ENCODE measurements at regions not wholly inside any gene's neighbourhood (a gene's known extent, or its start where the extent isn't known, plus 50 kb on each side); places are given as distances from the start of the nearest gene placed in this dataset.

DNA sequence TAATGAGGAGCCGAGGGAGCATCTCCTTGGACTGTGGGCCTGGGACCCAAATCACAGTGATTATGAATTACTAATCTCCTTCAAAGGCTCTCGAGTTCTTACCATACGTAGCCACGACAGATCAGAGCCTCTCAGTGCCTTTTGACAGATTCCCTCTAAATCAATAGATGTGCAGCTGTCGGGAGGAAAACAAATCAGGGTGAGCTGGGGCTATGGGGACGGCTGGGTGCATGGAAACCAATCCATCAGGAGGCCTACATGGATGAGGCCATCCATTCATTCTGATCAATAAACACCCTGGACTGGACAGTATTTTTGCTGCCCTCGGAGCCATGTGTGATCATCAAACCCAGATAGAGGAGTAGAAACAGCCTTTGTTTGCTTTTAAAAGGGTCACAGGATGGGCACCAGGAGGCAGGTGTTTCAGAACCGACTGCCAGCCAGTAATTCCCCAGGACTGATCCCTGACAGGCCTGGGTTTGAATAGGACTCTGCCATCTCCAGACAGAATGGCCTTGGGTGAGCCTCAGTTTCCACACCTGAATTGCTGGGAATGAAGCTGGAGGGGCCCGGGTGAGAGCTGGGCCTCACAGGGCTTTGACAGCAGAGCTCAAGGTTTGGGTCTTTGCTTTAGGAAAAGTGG, 532.8 kb downstream of the MATN1 start:
- H3K4me1 ChIP-seq, result no peaks in the 10 kb centered on the region
- H3K9me3 ChIP-seq (ENCODE audit: low read depth), result no peaks in the 10 kb centered on the region
- H3K27ac ChIP-seq, result no peak overlapping the region
- Mint-ChIP-seq H3K27me3 (ENCODE audit: insufficient read depth, low read depth) (peaks cover 9% of the 10 kb centered on the region), H3K4me3 (no peak overlapping the region), H3K27ac (no peak overlapping the region), H3K36me3 (no peaks in the 10 kb centered on the region), H3K4me1 (no peaks in the 10 kb centered on the region), H3K9me3 (no peaks in the 10 kb centered on the region)
- H3K36me3 ChIP-seq, result no peaks in the 10 kb centered on the region
- no peak for DNase-seq (ENCODE audit: low spot score)
- no peaks in the 10 kb centered on the region for H4K20me1 ChIP-seq (ENCODE audit: low read depth)
- TF ChIP-seq EZH2phosphoT487 (IDR thresholded peaks at IDR 0.05) (no peak), EZH2 (IDR thresholded peaks at IDR 0.05) (no peak)
- TF ChIP-seq, protein P1, sequence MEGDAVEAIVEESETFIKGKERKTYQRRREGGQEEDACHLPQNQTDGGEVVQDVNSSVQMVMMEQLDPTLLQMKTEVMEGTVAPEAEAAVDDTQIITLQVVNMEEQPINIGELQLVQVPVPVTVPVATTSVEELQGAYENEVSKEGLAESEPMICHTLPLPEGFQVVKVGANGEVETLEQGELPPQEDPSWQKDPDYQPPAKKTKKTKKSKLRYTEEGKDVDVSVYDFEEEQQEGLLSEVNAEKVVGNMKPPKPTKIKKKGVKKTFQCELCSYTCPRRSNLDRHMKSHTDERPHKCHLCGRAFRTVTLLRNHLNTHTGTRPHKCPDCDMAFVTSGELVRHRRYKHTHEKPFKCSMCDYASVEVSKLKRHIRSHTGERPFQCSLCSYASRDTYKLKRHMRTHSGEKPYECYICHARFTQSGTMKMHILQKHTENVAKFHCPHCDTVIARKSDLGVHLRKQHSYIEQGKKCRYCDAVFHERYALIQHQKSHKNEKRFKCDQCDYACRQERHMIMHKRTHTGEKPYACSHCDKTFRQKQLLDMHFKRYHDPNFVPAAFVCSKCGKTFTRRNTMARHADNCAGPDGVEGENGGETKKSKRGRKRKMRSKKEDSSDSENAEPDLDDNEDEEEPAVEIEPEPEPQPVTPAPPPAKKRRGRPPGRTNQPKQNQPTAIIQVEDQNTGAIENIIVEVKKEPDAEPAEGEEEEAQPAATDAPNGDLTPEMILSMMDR (IDR thresholded peaks at IDR 0.05), result no peak
- H3K4me2 ChIP-seq, result no peak overlapping the region
- H2AFZ ChIP-seq (replicated peaks), result no peak overlapping the region
- no peak overlapping the region for H3K9ac ChIP-seq
- no peaks in the 10 kb centered on the region for H3K79me2 ChIP-seq (ENCODE audit: low read depth)
- no peak overlapping the region for H3K4me3 ChIP-seq
- H3K27me3 ChIP-seq, result no peaks in the 10 kb centered on the region
- no peaks in the 10 kb centered on the region for H3F3A ChIP-seq (ENCODE audit: low read depth)

DNA sequence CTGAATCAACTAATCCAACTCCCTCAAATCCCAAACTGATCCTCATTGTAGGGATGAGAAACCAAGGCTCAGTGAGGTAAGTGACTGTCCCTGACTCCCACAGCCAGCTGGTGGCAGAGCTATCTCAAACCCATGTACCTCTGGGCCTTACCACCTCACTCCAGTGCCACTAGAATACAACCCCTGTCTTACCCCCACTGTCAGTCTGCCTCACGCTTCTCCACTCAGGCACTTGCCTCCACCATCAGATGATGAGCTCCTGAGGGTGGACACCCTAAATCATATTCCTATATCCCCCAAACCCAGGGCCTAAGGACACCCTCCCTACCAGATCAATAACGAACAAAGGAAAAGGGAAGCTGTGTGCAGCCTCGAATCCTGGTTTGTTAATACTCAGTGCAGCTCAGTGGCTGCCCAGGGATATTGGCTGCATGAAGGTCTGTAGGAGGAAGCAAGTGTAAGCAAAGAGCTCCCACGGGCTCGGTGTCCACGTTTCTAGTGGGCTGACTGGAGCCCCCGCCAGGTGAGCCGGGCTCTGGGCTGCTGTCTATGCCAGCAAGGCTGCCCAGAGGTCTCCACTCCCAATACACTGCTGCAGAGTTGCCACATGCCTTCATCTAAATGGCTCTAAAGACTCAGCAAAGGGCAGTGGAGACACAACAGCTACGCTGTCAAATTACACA, 533.4 kb downstream of the MATN1 start:
- Histone ChIP-seq H2AFZ (replicated peaks) (no peak overlapping the region), H3K4me3 (no peak overlapping the region), H3K27me3 (no peaks in the 10 kb centered on the region), H3K36me3 (no peaks in the 10 kb centered on the region), H3K9ac (no peak overlapping the region), H3F3A (ENCODE audit: low read depth) (no peaks in the 10 kb centered on the region), H3K4me1 (no peaks in the 10 kb centered on the region), H3K9me3 (ENCODE audit: low read depth) (no peaks in the 10 kb centered on the region), H3K27ac (no peak overlapping the region), H3K4me2 (no peak overlapping the region), H4K20me1 (ENCODE audit: low read depth) (no peaks in the 10 kb centered on the region), H3K79me2 (ENCODE audit: low read depth) (no peaks in the 10 kb centered on the region)
- no peaks in the 10 kb centered on the region for H3K4me1 Mint-ChIP-seq
- H3K36me3 Mint-ChIP-seq, result no peaks in the 10 kb centered on the region
- no peaks in the 10 kb centered on the region for H3K9me3 Mint-ChIP-seq
- no peak for TF ChIP-seq EZH2phosphoT487 (IDR thresholded peaks at IDR 0.05)
- TF ChIP-seq EZH2 (IDR thresholded peaks at IDR 0.05), result no peak
- TF ChIP-seq, protein P1 (IDR thresholded peaks at IDR 0.05), result no peak
- H3K4me3 Mint-ChIP-seq, result no peak overlapping the region
- DNase-seq (ENCODE audit: low spot score), result no peak
- H3K27ac Mint-ChIP-seq, result peak overlapping the region; percentile 6
- peaks cover 6% of the 10 kb centered on the region for H3K27me3 Mint-ChIP-seq (ENCODE audit: insufficient read depth, low read depth)

DNA sequence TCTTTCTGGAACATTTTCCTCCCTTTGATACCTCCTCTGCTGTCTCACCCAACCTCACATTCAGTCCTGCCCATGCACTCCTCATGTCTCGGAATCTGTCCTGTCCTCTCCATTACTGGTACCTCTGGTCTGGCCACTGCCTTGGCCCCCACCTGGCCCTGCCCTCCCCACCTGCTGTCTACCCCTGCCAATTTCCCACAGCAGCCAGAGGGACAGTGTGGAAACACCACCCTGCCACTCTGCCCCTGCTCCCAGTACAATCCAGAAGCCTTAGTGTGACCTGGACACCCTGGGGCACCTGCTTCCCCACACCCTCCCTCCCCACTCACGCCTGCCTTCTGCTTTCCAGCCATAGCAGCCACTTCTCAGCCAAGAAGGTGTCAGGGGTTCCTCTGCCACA, 534.4 kb downstream of the MATN1 start:
- H3K36me3 Mint-ChIP-seq, result no peaks in the 10 kb centered on the region
- H3K9ac ChIP-seq, result no peak overlapping the region
- no peaks in the 10 kb centered on the region for H3K36me3 ChIP-seq
- H3K4me2 ChIP-seq, result no peak overlapping the region
- no peaks in the 10 kb centered on the region for H3K9me3 Mint-ChIP-seq
- no peak overlapping the region for H3K4me3 ChIP-seq
- H4K20me1 ChIP-seq (ENCODE audit: low read depth), result no peaks in the 10 kb centered on the region
- no peaks in the 10 kb centered on the region for H3K79me2 ChIP-seq (ENCODE audit: low read depth)
- H3K27me3 Mint-ChIP-seq (ENCODE audit: insufficient read depth, low read depth), result peaks cover 5% of the 10 kb centered on the region
- no peaks in the 10 kb centered on the region for H3K9me3 ChIP-seq (ENCODE audit: low read depth)
- no peaks in the 10 kb centered on the region for H3F3A ChIP-seq (ENCODE audit: low read depth)
- H3K4me3 Mint-ChIP-seq, result no peak overlapping the region
- H3K4me1 ChIP-seq, result no peaks in the 10 kb centered on the region
- no peaks in the 10 kb centered on the region for H3K27me3 ChIP-seq
- no peak overlapping the region for H3K27ac ChIP-seq
- TF ChIP-seq, protein P1 (IDR thresholded peaks at IDR 0.05), result no peak
- TF ChIP-seq EZH2phosphoT487 (IDR thresholded peaks at IDR 0.05), result no peak
- TF ChIP-seq EZH2 (IDR thresholded peaks at IDR 0.05), result no peak
- no peak for DNase-seq (ENCODE audit: low spot score)
- no peak overlapping the region for H3K27ac Mint-ChIP-seq
- H3K4me1 Mint-ChIP-seq, result no peaks in the 10 kb centered on the region
- H2AFZ ChIP-seq (replicated peaks), result no peak overlapping the region

All from neural progenitor cell (in vitro differentiated cells).